ENCODE measurements at regions not wholly inside any gene's neighbourhood (a gene's known extent, or its start where the extent isn't known, plus 50 kb on each side); places are given as distances from the start of the nearest gene placed in this dataset.
A peak's percentile ranks its signal among the peaks of the same experiment; 100 is the strongest.

- no peak for ATAC-seq
- no peak overlapping the region for H3K27ac ChIP-seq (ENCODE audit: extremely low read length, insufficient read depth, low read length)
- ChIA-PET POLR2A (no interaction called here), CTCF (ENCODE audit: low intra/inter-chr PET ratio, low total read pairs) (no interaction called here)
- H3K4me2 ChIP-seq (ENCODE audit: low read depth, low read length) = no peak overlapping the region
- DNase-seq (ENCODE audit: low spot score) = no peak
- in situ Hi-C loops (cut with HindIII; ENCODE audit: extremely low pct_ligation_motif_present, low pct_unique_long_range_greater_than_20kb) = no loop called here
- no peaks in the 10 kb centered on the region for H4K20me1 ChIP-seq (ENCODE audit: insufficient read depth, low read length)
- no peak overlapping the region for H2AFZ ChIP-seq (ENCODE audit: low read length)
- H3K79me2 ChIP-seq (ENCODE audit: insufficient read depth, low read length) = no peaks in the 10 kb centered on the region
- no peak for TF ChIP-seq ZNF143 (CRISPR knock-in tag; IDR thresholded peaks at IDR 0.05)
- H3K9ac ChIP-seq (ENCODE audit: insufficient read depth, low read depth, low read length) = no peak overlapping the region
- intact Hi-C loops (cut with micrococcal nuclease; ENCODE audit: unreplicated experiment) = no loop called here
- H3K9me3 ChIP-seq (ENCODE audit: low read length) = no peaks in the 10 kb centered on the region
- H3K4me1 ChIP-seq (ENCODE audit: insufficient read depth, low read length) = no peaks in the 10 kb centered on the region
- H3K27me3 ChIP-seq (ENCODE audit: control insufficient read depth in 1 of 2, insufficient read depth in 2 of 2, low read length in 2 of 2) = no peaks in the 10 kb centered on the region
- FAIRE-seq = no peak
- no peak overlapping the region for H3K4me3 ChIP-seq (replicated peaks in 1 of 3; ENCODE audit: insufficient read depth in 1 of 3, low read depth in 2 of 3, low read length in 3 of 3)
- BruUV-seq (replicated peaks) = no TSS peak
- H3K36me3 ChIP-seq (replicated peaks in 1 of 2; ENCODE audit: control insufficient read depth in 1 of 2, insufficient read depth in 2 of 2, low read length in 2 of 2) = no peaks in the 10 kb centered on the region
Observed at GRCh38 chr9:75642522-75642921, 248.0 kb upstream of the PCSK5 start.

GRCh38 chr9:75644649-75645048 lies 245.8 kb upstream of the PCSK5 start:
- CTCF ChIA-PET (ENCODE audit: low intra/inter-chr PET ratio, low total read pairs) = no interaction called here
- no peak for DNase-seq (ENCODE audit: low spot score)
- in situ Hi-C loops (cut with HindIII; ENCODE audit: extremely low pct_ligation_motif_present, low pct_unique_long_range_greater_than_20kb) = no loop called here
- Histone ChIP-seq H3K9ac (ENCODE audit: insufficient read depth, low read depth, low read length) (no peak overlapping the region), H3K4me1 (ENCODE audit: insufficient read depth, low read length) (no peaks in the 10 kb centered on the region), H3K9me3 (ENCODE audit: low read length) (no peaks in the 10 kb centered on the region), H3K27ac (ENCODE audit: extremely low read length, insufficient read depth, low read length) (no peak overlapping the region), H3K27me3 (ENCODE audit: control insufficient read depth in 1 of 2, insufficient read depth in 2 of 2, low read length in 2 of 2) (no peaks in the 10 kb centered on the region), H2AFZ (ENCODE audit: low read length) (no peak overlapping the region), H3K36me3 (replicated peaks in 1 of 2; ENCODE audit: control insufficient read depth in 1 of 2, insufficient read depth in 2 of 2, low read length in 2 of 2) (no peaks in the 10 kb centered on the region), H3K4me3 (replicated peaks in 1 of 3; ENCODE audit: insufficient read depth in 1 of 3, low read depth in 2 of 3, low read length in 3 of 3) (no peak overlapping the region), H3K4me2 (ENCODE audit: low read depth, low read length) (no peak overlapping the region), H3K79me2 (ENCODE audit: insufficient read depth, low read length) (no peaks in the 10 kb centered on the region), H4K20me1 (ENCODE audit: insufficient read depth, low read length) (no peaks in the 10 kb centered on the region)
- POLR2A ChIA-PET = no interaction called here
- no peak for FAIRE-seq
- TF ChIP-seq LCORL (IDR thresholded peaks at IDR 0.05) (peak; percentile 56; the same call in 1 of the 2 replicates), LCORL (CRISPR knock-in tag; IDR thresholded peaks at IDR 0.05) (no peak), TAF15 (IDR thresholded peaks at IDR 0.05; ENCODE audit: low read depth, low read length, poor library complexity, severe bottlenecking) (no peak), ZBTB4 (CRISPR knock-in tag; IDR thresholded peaks at IDR 0.05; ENCODE audit: borderline replicate concordance) (no peak)
- WGBS (ENCODE audit: low lambda C conversion rate) = 20% methylated on average over 1 of the region's 2 CpGs
- ATAC-seq = no peak
- intact Hi-C loops (cut with micrococcal nuclease; ENCODE audit: unreplicated experiment) = no loop called here
- no TSS peak for BruUV-seq (replicated peaks)
